ENCODE measurements at regions not wholly inside any gene's neighbourhood (a gene's known extent, or its start where the extent isn't known, plus 50 kb on each side); places are given as distances from the start of the nearest gene placed in this dataset.

DNA sequence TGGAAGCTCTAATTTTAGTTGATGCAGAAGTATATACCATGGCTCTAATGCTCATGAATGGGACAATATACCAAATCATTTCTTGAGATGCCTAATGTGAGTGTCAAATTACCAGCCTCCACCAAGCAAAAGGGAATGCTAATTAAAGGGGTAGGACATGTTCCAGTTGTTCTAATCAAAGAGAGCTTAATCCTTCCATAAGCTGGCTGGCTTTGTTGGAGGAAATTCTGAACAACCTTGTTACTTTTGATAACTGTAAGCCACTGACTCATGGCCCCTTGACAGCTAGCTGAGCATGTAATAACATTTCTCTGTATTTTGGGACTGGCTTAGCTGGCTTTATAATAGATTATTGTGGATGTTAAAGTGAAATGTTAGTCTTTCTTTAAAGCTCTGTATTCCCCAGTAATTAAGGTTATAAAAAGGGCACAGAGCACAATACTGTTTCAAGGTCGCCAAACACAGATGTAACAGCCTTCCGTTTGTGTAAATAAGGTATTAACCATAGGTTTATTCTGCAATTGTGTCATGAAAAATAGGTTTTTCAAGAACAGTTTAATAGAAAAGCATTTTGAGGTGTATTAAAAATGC, 1194.0 kb downstream of the PCDH9 start:
- TF ChIP-seq ZNF274 (IDR thresholded peaks at IDR 0.05; ENCODE audit: low read depth, low read length) (no peak), YY1 (IDR thresholded peaks at IDR 0.05; ENCODE audit: insufficient read depth, insufficient read length) (no peak)
